Vagina (tissue), 2 donors: ENCODE measurements at regions not wholly inside any gene's neighbourhood (a gene's known extent, or its start where the extent isn't known, plus 50 kb on each side); places are given as distances from the start of the nearest gene placed in this dataset.

ENCODE experiments used
- CTCF ChIP-seq, 3 experiments: fragments of 450-650 bp in 2 of 3; fragments of 200-600 bp in 1 of 3; sonication (generic) in 1 of 3; IDR thresholded peaks; one replicate each; pipeline ENCODE4 v1.5.1; 2017 to 2019; ENCODE audit warnings: antibody characterized with exemption in 3 of 3, mild to moderate bottlenecking in 2 of 3, moderate library complexity in 2 of 3
- POLR2A ChIP-seq, 2 donors: fragments of 450-650 bp; IDR thresholded peaks; one replicate each; pipeline ENCODE4 v1.6.1; 2017; ENCODE audit warnings: antibody characterized with exemption in 2 of 2, mild to moderate bottlenecking in 2 of 2, moderate library complexity in 2 of 2

- no peak for TF ChIP-seq CTCF (IDR thresholded peaks at IDR 0.05)
- no peak for TF ChIP-seq POLR2A (IDR thresholded peaks at IDR 0.05)
These were observed 311.6 kb upstream of the GRM7 start for GRCh38 chr3:6549296-6549695.
